Spleen (tissue), 7 donors: ENCODE measurements at regions not wholly inside any gene's neighbourhood (a gene's known extent, or its start where the extent isn't known, plus 50 kb on each side); places are given as distances from the start of the nearest gene placed in this dataset.

Experiments used
- POLR2A ChIP-seq, 3 donors: fragments of 450-650 bp; IDR thresholded peaks; one replicate each; pipeline ENCODE4 v1.5.1; 2017; ENCODE audit warnings: antibody characterized with exemption in 3 of 3, mild to moderate bottlenecking in 1 of 3
- TF ChIP-seq, protein P1 (sequence below), 11 experiments: fragments of 200-600 bp in 7 of 11; fragments of 450-650 bp in 4 of 11; sonication (generic) in 4 of 11; IDR thresholded peaks in 8 of 11; conservative IDR thresholded peaks in 3 of 11; 1 replicate in 7 of 11; 2 replicates in 4 of 11; pipeline versions ENCODE4 v1.4.0 to v1.8.0; 2016 to 2021; ENCODE audit warnings: antibody characterized with exemption in 11 of 11, inconsistent platforms in 4 of 11, mild to moderate bottlenecking in 1 of 11
- donor health status: DM: no; HTN: no; CAD: no; lungs with moderate emphysema.
- donor health status: DM: no; HTN: no; CAD: no.
- donor health status: DM: no; HTN: no; CAD: no.

DNA sequence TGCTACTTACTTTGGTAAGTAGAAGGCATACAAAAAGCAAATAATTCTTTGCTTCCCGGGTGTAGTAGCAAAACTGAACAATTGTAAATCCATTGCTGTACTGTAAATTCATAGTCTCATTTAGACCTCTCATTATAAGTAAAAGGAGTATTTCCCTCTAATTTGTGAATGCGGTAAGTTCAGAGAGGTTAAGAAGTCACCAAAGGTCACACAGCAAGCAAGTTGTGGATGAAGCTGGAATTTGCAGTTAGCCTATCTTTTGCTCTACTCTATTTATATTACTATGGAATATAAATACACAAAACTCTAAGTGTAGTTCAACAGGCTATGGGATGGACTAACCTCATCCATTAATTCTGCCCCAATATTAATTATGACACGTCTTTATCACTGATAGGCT, 508.3 kb downstream of the MCTP2 start:
- TF ChIP-seq, protein P1, sequence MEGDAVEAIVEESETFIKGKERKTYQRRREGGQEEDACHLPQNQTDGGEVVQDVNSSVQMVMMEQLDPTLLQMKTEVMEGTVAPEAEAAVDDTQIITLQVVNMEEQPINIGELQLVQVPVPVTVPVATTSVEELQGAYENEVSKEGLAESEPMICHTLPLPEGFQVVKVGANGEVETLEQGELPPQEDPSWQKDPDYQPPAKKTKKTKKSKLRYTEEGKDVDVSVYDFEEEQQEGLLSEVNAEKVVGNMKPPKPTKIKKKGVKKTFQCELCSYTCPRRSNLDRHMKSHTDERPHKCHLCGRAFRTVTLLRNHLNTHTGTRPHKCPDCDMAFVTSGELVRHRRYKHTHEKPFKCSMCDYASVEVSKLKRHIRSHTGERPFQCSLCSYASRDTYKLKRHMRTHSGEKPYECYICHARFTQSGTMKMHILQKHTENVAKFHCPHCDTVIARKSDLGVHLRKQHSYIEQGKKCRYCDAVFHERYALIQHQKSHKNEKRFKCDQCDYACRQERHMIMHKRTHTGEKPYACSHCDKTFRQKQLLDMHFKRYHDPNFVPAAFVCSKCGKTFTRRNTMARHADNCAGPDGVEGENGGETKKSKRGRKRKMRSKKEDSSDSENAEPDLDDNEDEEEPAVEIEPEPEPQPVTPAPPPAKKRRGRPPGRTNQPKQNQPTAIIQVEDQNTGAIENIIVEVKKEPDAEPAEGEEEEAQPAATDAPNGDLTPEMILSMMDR (IDR thresholded peaks at IDR 0.05 in 8 of 11, conservative IDR thresholded peaks at IDR 0.05 in 3 of 11), result no peak
- TF ChIP-seq POLR2A (IDR thresholded peaks at IDR 0.05), result no peak
